ENCODE measurements at regions not wholly inside any gene's neighbourhood (a gene's known extent, or its start where the extent isn't known, plus 50 kb on each side); places are given as distances from the start of the nearest gene placed in this dataset.
"Not testable (repeated sequence)": the region's sequence is repeated elsewhere in the genome, so short reads cannot be mapped to it uniquely, and the experiment has no call there.

DNA sequence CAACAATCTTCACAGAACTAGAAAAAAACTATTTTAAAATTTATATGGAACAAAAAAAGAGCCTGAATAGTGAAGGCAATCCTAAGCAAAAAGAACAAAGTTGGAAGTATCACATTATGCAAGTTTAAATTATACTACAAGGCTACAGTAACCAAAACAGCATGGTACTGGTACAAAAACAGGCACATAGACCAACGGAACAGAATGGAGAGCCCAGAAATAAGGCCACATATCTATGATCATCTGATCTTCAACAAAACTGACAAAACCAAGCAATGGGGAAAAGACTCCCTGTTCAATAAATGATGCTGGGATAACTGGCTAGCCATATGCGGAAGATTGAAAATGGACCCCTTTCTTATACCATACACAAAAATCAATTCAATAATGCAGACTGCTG, 74.4 kb upstream of the RTN4 start:
- DNase-seq (ENCODE audit: low spot score); ATAC-seq (ENCODE audit: low FRiP score): not testable (repeated sequence)

DNA sequence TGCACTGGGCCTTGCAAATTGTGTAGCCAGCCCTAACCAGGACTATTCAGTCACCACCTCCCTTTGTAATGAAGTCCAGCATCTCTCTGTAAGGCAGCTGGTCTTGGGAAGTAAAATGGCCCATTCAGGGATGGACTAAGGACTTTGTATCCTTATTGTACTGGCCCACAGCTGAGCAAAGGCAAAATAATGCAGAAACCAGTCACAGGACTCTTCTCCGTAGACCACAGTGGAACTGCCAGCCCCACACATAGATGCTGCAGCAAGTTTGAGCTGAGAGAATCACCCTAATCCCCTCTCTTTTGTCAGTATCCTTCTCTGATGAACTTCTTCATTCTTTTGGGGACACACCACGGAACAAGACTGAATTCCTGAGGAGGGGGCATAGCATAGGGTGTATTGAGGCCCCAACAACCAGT, 73.6 kb upstream of the RTN4 start:
- DNase-seq (ENCODE audit: low spot score), result no peak
- TF ChIP-seq, protein P1, sequence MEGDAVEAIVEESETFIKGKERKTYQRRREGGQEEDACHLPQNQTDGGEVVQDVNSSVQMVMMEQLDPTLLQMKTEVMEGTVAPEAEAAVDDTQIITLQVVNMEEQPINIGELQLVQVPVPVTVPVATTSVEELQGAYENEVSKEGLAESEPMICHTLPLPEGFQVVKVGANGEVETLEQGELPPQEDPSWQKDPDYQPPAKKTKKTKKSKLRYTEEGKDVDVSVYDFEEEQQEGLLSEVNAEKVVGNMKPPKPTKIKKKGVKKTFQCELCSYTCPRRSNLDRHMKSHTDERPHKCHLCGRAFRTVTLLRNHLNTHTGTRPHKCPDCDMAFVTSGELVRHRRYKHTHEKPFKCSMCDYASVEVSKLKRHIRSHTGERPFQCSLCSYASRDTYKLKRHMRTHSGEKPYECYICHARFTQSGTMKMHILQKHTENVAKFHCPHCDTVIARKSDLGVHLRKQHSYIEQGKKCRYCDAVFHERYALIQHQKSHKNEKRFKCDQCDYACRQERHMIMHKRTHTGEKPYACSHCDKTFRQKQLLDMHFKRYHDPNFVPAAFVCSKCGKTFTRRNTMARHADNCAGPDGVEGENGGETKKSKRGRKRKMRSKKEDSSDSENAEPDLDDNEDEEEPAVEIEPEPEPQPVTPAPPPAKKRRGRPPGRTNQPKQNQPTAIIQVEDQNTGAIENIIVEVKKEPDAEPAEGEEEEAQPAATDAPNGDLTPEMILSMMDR (IDR thresholded peaks at IDR 0.05), result no peak
- ATAC-seq (ENCODE audit: low FRiP score), result no peak

DNA sequence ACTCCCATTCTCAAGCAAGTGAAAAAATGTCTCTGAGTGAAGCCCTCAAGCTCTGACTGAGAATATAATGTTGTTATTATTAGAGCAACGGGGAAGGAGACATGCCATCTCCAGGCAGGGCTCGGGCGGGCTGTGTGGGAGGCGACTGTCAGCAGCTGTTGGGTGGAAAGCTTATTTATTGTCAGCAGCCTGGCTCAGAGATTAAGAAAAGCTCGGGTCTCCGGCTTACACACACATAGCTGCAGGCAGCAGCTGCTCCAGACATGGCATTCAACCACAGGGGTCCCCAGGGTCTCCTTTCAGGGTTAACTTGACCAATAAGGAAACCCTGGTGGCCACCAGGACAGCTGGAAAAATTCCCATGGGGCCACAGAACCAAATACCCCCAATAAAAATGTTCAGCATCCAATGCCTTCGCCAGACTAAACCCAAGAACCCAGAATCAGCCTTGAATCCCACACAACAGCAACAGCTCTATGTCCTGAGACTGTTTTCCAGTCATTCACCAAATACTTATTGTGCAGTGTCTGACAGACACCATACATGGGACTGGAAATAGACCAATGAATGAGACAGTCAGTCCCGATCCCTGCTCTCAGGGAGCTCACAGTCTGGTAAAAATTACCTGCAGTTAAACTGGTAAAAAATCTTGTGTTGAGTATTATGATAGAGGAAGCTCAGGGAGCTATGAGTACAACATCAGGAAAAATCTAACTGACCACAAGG, 70.5 kb upstream of the RTN4 start:
- ATAC-seq (ENCODE audit: low FRiP score) (no peak), DNase-seq (ENCODE audit: low spot score) (no peak)
- TF ChIP-seq, protein P1 (IDR thresholded peaks at IDR 0.05), result no peak

DNA sequence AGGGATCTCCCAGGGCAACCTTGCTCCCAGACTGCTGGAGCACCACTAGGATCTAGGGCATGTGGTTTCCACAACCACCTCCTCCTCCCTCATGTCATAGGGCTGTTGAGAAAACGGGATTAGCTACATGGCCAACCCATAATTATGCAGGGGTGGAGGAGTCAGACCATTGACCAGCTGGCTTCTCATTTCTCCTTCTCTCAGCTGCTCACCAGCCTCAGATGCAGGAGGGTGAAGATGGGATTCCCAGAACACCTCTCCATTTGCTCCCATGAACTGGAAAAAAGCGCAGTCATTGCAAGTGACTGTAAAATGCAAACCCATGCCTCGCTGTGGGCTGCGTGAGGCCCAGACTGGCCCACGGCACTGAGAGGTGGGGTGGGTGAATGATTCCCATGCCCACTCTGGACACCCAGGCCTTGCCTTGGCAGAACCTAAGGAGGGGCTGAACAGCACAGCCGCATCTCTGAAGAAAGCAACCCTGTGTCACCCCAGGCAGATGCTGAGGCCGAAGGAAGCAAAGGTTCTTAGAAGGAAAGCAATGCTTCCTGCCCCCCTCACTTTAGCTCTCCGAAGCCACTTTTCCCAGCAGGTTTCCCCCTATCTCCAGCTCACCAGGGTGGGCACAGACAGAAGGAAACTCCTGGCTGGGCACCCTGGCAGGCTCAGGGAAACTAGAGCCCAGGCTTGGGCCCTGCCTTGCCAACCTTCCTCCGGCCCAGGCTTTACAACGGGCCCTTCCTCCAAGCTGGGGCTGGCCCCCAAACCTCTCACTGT, 69.6 kb upstream of the RTN4 start:
- TF ChIP-seq, protein P1 (IDR thresholded peaks at IDR 0.05), result no peak
- DNase-seq (ENCODE audit: low spot score) (no peak), ATAC-seq (ENCODE audit: low FRiP score) (no peak)

DNA sequence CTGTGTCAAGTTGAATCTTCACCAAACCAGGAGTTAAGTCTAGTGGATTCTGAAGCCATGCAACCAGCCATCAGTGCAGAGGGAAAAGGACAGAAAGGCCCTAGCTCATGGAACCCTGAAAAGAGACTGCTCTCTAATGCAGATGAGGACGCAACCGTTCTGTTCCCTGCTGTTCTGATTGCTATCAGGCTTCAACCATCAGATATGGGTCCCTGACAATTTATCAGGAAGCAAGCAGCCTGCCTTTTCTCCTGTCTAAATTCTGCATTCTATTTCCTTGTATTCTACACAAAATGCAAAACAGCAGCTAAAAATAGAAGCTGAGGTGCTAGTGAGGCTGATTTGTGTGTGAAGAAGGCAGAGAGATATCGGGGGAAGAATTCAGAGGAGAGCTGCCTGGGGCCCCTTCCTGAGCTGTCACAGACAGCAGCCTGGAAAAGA, 68.4 kb upstream of the RTN4 start:
- ATAC-seq (ENCODE audit: low FRiP score) (no peak), DNase-seq (ENCODE audit: low spot score) (no peak)
- TF ChIP-seq, protein P1 (IDR thresholded peaks at IDR 0.05), result no peak

DNA sequence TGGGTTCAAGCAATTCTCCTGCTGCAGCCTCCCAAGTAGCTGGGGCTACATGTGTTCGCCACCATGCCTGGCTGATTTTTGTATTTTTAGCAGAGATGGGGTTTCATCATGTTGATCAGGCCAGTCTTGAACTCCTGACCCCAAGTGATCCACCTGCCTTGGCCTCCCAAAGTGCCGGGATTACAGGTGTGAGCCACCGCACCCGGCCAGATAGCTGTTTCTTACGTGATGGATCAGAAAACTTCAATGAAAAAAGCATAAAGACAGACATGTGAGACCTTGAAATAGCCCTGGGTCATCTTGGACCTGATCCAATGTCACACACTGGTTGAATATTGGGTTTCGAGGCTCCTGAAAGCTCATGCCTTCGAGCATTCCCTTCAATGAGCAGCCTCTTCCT, 66.7 kb upstream of the RTN4 start:
- TF ChIP-seq, protein P1 (IDR thresholded peaks at IDR 0.05), result no peak
- ATAC-seq (ENCODE audit: low FRiP score) (no peak), DNase-seq (ENCODE audit: low spot score) (no peak)

DNA sequence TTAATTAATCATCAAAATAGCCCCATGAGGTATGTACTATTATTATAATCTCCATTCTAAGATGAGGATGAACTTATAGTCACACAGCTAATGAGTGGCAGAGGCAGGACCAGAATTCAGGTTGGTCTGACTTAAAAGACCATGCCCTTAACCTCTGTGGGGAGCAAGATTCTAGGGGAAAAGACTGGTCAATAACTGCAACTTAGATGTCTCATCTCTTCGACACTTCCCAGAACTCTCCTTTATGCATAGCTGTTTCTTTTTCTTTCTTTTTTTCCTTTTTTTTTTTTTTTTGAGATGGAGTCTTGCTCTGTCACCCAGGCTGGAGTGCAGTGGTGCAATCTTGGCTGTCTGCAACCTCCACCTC, 66.3 kb upstream of the RTN4 start:
- no peak for DNase-seq (ENCODE audit: low spot score)
- TF ChIP-seq, protein P1 (IDR thresholded peaks at IDR 0.05), result no peak
- ATAC-seq (ENCODE audit: low FRiP score), result no peak
